ENCODE measurements at regions not wholly inside any gene's neighbourhood (a gene's known extent, or its start where the extent isn't known, plus 50 kb on each side); places are given as distances from the start of the nearest gene placed in this dataset.

- Histone ChIP-seq H3K14ac (ENCODE audit: low read length in 2 of 2) (no peak overlapping the region), H3K4me1 (ENCODE audit: control insufficient read depth, insufficient read depth, low read depth, low read length) (peaks cover 2% of the 10 kb centered on the region), H3K9me3 (ENCODE audit: control insufficient read depth, low read length) (no peaks in the 10 kb centered on the region), H2BK12ac (ENCODE audit: low read length in 2 of 2) (no peak overlapping the region), H2AFZ (ENCODE audit: low read depth, low read length) (no peak overlapping the region), H2AK5ac (ENCODE audit: low read length, severe bottlenecking) (no peak overlapping the region), H2BK5ac (ENCODE audit: low read depth, low read length, poor library complexity, severe bottlenecking) (no peak overlapping the region), H3K27me3 (ENCODE audit: control insufficient read depth in 1 of 2, insufficient read depth in 1 of 2, low read length in 2 of 2) (peaks cover 0 to 8% of the 10 kb centered on the region in 2 experiments), H4K8ac (ENCODE audit: low read length) (no peak overlapping the region), H2BK120ac (ENCODE audit: low read depth, low read length) (no peak overlapping the region), H3K79me1 (replicated peaks; ENCODE audit: low read length, poor library complexity, severe bottlenecking) (no peaks in the 10 kb centered on the region), H3K18ac (ENCODE audit: low read depth in 1 of 2, low read length in 2 of 2) (no peak overlapping the region), H3K23ac (ENCODE audit: low read length in 2 of 2) (no peak overlapping the region), H3K9ac (ENCODE audit: low read length) (no peak overlapping the region), H3K4me3 (ENCODE audit: insufficient read depth in 1 of 2, low read depth in 1 of 2, low read length in 2 of 2) (no peak overlapping the region), H3K27ac (ENCODE audit: low read length, poor library complexity, severe bottlenecking) (no peak overlapping the region), H3K36me3 (ENCODE audit: control insufficient read depth in 1 of 2, insufficient read depth in 2 of 2, low read depth in 1 of 2, low read length in 2 of 2) (no peaks in the 10 kb centered on the region), H4K91ac (ENCODE audit: low read length) (no peak overlapping the region), H3K4ac (ENCODE audit: low read depth in 1 of 2, low read length in 2 of 2) (no peak overlapping the region), H2BK15ac (ENCODE audit: low read depth, poor library complexity, severe bottlenecking) (no peak overlapping the region), H3K4me2 (ENCODE audit: low read length, poor library complexity, severe bottlenecking) (no peak overlapping the region)
- 19% methylated on average over 6 of the region's 6 CpGs for WGBS
- DNase-seq, result no peak
Measured at GRCh38 chr16:73418691-73419090, 370.8 kb upstream of the ZFHX3 start.

GRCh38 chr16:73418051-73418450, 370.1 kb upstream of the ZFHX3 start:
- Histone ChIP-seq H3K27me3 (ENCODE audit: control insufficient read depth in 1 of 2, insufficient read depth in 1 of 2, low read length in 2 of 2) (peaks cover 0 to 8% of the 10 kb centered on the region in 2 experiments), H4K8ac (ENCODE audit: low read length) (no peak overlapping the region), H3K23ac (ENCODE audit: low read length in 2 of 2) (no peak overlapping the region), H2BK15ac (ENCODE audit: low read depth, poor library complexity, severe bottlenecking) (no peak overlapping the region), H3K4me3 (ENCODE audit: insufficient read depth in 1 of 2, low read depth in 1 of 2, low read length in 2 of 2) (no peak overlapping the region), H3K18ac (ENCODE audit: low read depth in 1 of 2, low read length in 2 of 2) (no peak overlapping the region), H3K4me1 (ENCODE audit: control insufficient read depth, insufficient read depth, low read depth, low read length) (peaks cover 2% of the 10 kb centered on the region), H3K79me1 (replicated peaks; ENCODE audit: low read length, poor library complexity, severe bottlenecking) (no peaks in the 10 kb centered on the region), H2AFZ (ENCODE audit: low read depth, low read length) (no peak overlapping the region), H3K27ac (ENCODE audit: low read length, poor library complexity, severe bottlenecking) (no peak overlapping the region), H2BK12ac (ENCODE audit: low read length in 2 of 2) (no peak overlapping the region), H3K9me3 (ENCODE audit: control insufficient read depth, low read length) (no peaks in the 10 kb centered on the region), H4K91ac (ENCODE audit: low read length) (no peak overlapping the region), H3K4ac (ENCODE audit: low read depth in 1 of 2, low read length in 2 of 2) (no peak overlapping the region), H2BK5ac (ENCODE audit: low read depth, low read length, poor library complexity, severe bottlenecking) (no peak overlapping the region), H3K4me2 (ENCODE audit: low read length, poor library complexity, severe bottlenecking) (no peak overlapping the region), H3K36me3 (ENCODE audit: control insufficient read depth in 1 of 2, insufficient read depth in 2 of 2, low read depth in 1 of 2, low read length in 2 of 2) (no peaks in the 10 kb centered on the region), H2BK120ac (ENCODE audit: low read depth, low read length) (no peak overlapping the region), H3K9ac (ENCODE audit: low read length) (no peak overlapping the region), H2AK5ac (ENCODE audit: low read length, severe bottlenecking) (no peak overlapping the region), H3K14ac (ENCODE audit: low read length in 2 of 2) (no peak overlapping the region)
- DNase-seq, result no peak
- WGBS, result 80% methylated on average over 6 of the region's 8 CpGs

GRCh38 chr16:73415286-73415685, 367.4 kb upstream of the ZFHX3 start:
- no peak overlapping the region for H3K4me2 ChIP-seq (ENCODE audit: low read length, poor library complexity, severe bottlenecking)
- H3K23ac ChIP-seq (ENCODE audit: low read length in 2 of 2), result no peak overlapping the region
- H3K27me3 ChIP-seq (ENCODE audit: control insufficient read depth in 1 of 2, insufficient read depth in 1 of 2, low read length in 2 of 2), result peaks cover 0 to 8% of the 10 kb centered on the region in 2 experiments
- no peak overlapping the region for H2BK12ac ChIP-seq (ENCODE audit: low read length in 2 of 2)
- H3K27ac ChIP-seq (ENCODE audit: low read length, poor library complexity, severe bottlenecking), result no peak overlapping the region
- H3K9me3 ChIP-seq (ENCODE audit: control insufficient read depth, low read length), result no peaks in the 10 kb centered on the region
- no peak overlapping the region for H3K4ac ChIP-seq (ENCODE audit: low read depth in 1 of 2, low read length in 2 of 2)
- no peak overlapping the region for H2BK120ac ChIP-seq (ENCODE audit: low read depth, low read length)
- no peak overlapping the region for H3K14ac ChIP-seq (ENCODE audit: low read length in 2 of 2)
- H2BK5ac ChIP-seq (ENCODE audit: low read depth, low read length, poor library complexity, severe bottlenecking), result no peak overlapping the region
- peaks cover 1% of the 10 kb centered on the region for H3K4me1 ChIP-seq (ENCODE audit: control insufficient read depth, insufficient read depth, low read depth, low read length)
- WGBS, result 63% methylated on average over 1 of the region's 1 CpG
- H3K9ac ChIP-seq (ENCODE audit: low read length), result no peak overlapping the region
- no peak overlapping the region for H2AFZ ChIP-seq (ENCODE audit: low read depth, low read length)
- no peak overlapping the region for H3K18ac ChIP-seq (ENCODE audit: low read depth in 1 of 2, low read length in 2 of 2)
- H2BK15ac ChIP-seq (ENCODE audit: low read depth, poor library complexity, severe bottlenecking), result no peak overlapping the region
- no peak overlapping the region for H3K4me3 ChIP-seq (ENCODE audit: insufficient read depth in 1 of 2, low read depth in 1 of 2, low read length in 2 of 2)
- no peak overlapping the region for H2AK5ac ChIP-seq (ENCODE audit: low read length, severe bottlenecking)
- DNase-seq, result no peak
- no peaks in the 10 kb centered on the region for H3K36me3 ChIP-seq (ENCODE audit: control insufficient read depth in 1 of 2, insufficient read depth in 2 of 2, low read depth in 1 of 2, low read length in 2 of 2)
- no peaks in the 10 kb centered on the region for H3K79me1 ChIP-seq (replicated peaks; ENCODE audit: low read length, poor library complexity, severe bottlenecking)
- no peak overlapping the region for H4K8ac ChIP-seq (ENCODE audit: low read length)
- no peak overlapping the region for H4K91ac ChIP-seq (ENCODE audit: low read length)

GRCh38 chr16:73414638-73415037, 366.7 kb upstream of the ZFHX3 start:
- Histone ChIP-seq H3K14ac (ENCODE audit: low read length in 2 of 2) (no peak overlapping the region), H3K23ac (ENCODE audit: low read length in 2 of 2) (no peak overlapping the region), H2BK120ac (ENCODE audit: low read depth, low read length) (no peak overlapping the region), H3K27me3 (ENCODE audit: control insufficient read depth in 1 of 2, insufficient read depth in 1 of 2, low read length in 2 of 2) (peaks cover 0 to 8% of the 10 kb centered on the region in 2 experiments), H3K27ac (ENCODE audit: low read length, poor library complexity, severe bottlenecking) (no peak overlapping the region), H3K18ac (ENCODE audit: low read depth in 1 of 2, low read length in 2 of 2) (no peak overlapping the region), H2AFZ (ENCODE audit: low read depth, low read length) (no peak overlapping the region), H4K91ac (ENCODE audit: low read length) (no peak overlapping the region), H2BK12ac (ENCODE audit: low read length in 2 of 2) (no peak overlapping the region), H3K9ac (ENCODE audit: low read length) (no peak overlapping the region), H3K36me3 (ENCODE audit: control insufficient read depth in 1 of 2, insufficient read depth in 2 of 2, low read depth in 1 of 2, low read length in 2 of 2) (no peaks in the 10 kb centered on the region), H3K4me2 (ENCODE audit: low read length, poor library complexity, severe bottlenecking) (no peak overlapping the region), H3K4ac (ENCODE audit: low read depth in 1 of 2, low read length in 2 of 2) (no peak overlapping the region), H3K4me3 (ENCODE audit: insufficient read depth in 1 of 2, low read depth in 1 of 2, low read length in 2 of 2) (no peak overlapping the region), H3K79me1 (replicated peaks; ENCODE audit: low read length, poor library complexity, severe bottlenecking) (no peaks in the 10 kb centered on the region), H2AK5ac (ENCODE audit: low read length, severe bottlenecking) (no peak overlapping the region), H2BK5ac (ENCODE audit: low read depth, low read length, poor library complexity, severe bottlenecking) (no peak overlapping the region), H2BK15ac (ENCODE audit: low read depth, poor library complexity, severe bottlenecking) (no peak overlapping the region), H3K9me3 (ENCODE audit: control insufficient read depth, low read length) (no peaks in the 10 kb centered on the region), H4K8ac (ENCODE audit: low read length) (no peak overlapping the region), H3K4me1 (ENCODE audit: control insufficient read depth, insufficient read depth, low read depth, low read length) (no peaks in the 10 kb centered on the region)
- WGBS, result 73% methylated on average over 4 of the region's 5 CpGs
- no peak for DNase-seq

Data from mesenchymal stem cell (in vitro differentiated cells and primary cell).